ENCODE measurements at regions not wholly inside any gene's neighbourhood (a gene's known extent, or its start where the extent isn't known, plus 50 kb on each side); places are given as distances from the start of the nearest gene placed in this dataset.

- DNase-seq (ENCODE audit: low spot score): no peak
Observed at GRCh38 chr16:85255777-85256176, 143.5 kb upstream of the CIBAR2 start.

DNA sequence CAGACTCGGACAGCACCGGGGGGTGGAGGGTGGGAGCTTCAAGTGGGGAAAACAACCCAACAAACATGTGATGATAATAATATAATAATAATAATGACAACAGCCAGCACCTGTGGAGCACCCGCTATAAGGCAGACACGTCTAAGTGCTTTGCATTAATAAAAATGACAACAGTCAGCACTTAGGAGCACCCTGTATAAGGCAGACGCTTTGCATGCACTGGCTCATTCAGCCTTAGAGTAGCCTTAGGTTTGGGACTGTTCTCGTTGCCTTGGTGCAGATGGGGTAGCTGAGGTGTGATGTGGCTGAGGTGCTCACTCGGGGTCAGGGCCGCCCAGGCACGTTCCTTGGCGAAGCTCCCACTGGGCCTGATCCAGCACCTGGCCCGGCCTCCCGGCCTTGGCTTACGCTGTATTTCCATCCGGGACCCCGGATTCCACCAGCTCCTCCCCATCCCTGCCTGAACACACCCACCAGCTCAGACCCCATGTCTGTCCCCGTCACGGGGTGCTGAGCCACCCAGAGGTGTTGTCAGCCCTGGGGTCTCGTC lies 144.0 kb upstream of the CIBAR2 start:
- DNase-seq (ENCODE audit: low spot score): no peak

DNA sequence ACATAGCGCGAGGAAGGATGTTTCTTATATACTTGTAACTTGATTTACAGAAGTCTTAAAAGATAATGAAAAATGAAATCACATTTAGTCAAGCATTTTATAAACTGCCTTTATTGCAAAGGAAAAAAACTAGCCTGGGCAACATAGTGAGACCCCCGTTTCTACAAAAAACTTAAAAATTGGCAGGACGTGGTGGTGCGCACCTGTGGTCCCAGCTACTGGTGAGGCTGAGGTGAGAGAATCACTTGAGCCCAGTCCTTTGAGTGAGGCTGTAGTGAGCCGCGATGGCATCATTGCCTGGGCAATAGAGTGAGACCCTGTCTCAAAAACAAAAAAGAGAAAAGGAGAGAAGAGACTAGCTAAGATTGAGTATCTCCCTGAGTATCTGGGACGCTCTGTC lies 145.2 kb upstream of the CIBAR2 start:
- DNase-seq (ENCODE audit: low spot score): no peak

- no peak for DNase-seq (ENCODE audit: low spot score)
Observed at GRCh38 chr16:85258166-85258565, 145.9 kb upstream of the CIBAR2 start.

DNA sequence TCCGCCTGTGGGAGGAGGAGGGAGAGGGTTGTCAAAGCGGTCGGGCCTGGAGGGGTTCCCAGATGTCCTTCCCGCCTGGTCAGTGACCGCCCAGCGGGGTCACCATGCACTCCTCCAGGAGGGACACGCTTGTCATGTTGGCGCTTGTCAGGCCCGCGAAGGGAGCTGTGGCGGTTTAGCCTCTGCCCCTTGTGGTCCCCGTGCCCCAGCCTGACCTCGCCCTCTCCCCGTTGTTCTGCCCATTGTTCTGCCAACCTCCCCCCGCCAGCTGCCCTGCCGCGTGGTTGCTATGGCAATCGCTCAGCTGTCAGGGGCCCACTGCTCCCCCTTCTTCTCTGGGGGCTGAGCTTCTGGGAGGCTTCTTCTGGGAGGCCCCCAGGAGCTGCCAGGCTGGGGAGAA lies 146.4 kb upstream of the CIBAR2 start:
- DNase-seq (ENCODE audit: low spot score): no peak

- no peak for DNase-seq (ENCODE audit: low spot score)
Observed at GRCh38 chr16:85259115-85259831, 147.0 kb upstream of the CIBAR2 start.

DNA sequence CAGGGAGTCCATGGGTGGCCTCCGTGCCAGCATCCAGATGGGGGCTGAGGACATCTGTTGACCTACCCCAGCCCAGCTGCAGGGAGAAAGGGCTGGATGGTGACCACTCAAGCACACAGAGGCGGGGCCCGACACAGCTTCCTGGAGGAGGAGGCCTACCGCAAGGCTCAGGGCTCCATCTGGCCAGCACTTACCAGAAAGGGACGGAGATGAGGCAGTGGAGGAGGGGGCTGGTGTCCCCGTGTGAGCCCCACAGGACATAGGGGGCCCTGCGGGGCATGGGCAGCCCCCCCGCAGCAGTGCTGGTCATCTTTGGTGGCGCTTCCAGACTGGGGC lies 147.5 kb upstream of the CIBAR2 start:
- no peak for DNase-seq (ENCODE audit: low spot score)

- DNase-seq (ENCODE audit: low spot score): no peak
Observed at GRCh38 chr16:85261204-85261603, 148.9 kb upstream of the CIBAR2 start.

- no peak for DNase-seq (ENCODE audit: low spot score)
Observed at GRCh38 chr16:85261657-85262557, 149.6 kb upstream of the CIBAR2 start.

DNA sequence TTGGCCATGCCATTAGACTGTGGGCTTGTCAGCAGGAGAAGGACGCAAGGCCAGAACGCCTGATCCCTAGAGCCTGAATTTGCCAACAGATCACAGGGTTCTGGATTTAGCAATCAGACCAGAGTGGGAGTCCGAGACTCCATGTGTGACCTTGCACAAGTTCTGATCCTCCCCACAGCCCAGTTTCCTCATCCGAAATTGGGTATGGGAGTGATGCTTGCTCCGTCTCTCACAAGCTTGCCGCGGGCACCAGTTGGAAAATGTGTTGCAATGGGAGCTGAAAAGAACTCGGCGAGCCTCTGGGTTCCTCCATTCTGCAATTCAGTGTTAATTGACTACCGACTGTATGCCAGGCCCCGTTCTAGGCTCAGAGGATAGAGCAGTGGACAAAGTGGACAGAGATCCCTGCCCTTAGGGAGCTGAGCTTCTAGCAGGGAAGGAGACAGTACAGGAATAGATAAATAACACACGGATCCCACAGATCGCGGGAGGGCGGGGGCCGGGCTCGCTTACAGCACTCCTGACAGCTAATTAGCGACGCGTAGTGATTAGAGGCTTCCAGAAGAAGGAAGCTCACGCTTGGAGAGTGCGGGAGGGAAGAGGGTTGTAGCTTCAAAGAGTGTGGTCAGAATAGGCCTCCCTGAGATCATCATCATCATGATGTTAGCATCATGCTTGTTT lies 150.4 kb upstream of the CIBAR2 start:
- no peak for DNase-seq (ENCODE audit: low spot score)

DNA sequence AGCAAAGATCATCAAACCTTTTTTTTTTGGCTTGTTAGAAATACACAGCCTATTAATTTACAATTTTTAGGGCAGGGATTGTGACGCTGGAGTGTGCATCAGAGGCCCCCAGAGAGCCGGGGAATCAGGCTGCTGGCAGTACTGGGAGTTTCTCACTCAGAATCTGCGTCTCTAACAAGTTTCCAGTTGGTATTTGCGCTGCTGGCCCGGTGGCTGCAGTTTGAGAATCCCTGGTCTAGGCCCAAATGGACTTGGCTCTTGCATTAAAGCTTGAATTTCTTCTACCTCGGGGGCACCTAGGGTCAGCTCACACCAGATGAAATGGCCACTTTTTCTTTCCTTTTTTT lies 150.9 kb upstream of the CIBAR2 start:
- no peak for DNase-seq (ENCODE audit: low spot score)

DNA sequence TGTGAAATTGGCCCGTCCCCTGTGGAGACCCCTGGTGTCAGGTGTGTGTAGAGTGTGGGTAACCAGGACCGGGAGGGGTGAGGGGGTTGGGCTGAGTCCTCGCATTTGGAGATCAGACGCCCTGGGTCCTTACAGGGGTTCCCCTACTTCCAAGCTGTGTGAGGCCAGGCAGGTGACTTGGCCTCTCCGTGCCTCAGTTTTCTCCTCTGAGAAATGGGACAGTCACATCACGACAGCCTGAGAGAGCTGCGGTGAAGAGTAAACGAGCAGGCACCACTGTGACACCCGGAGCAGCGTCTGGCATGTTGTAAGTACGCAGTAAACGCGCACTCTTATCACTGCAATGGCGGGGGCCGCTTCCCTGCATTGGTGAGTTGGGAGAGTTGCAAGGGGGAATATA lies 152.5 kb upstream of the CIBAR2 start:
- DNase-seq (ENCODE audit: low spot score): no peak

- no peak for DNase-seq (ENCODE audit: low spot score)
Observed at GRCh38 chr16:85265161-85265784, 153.0 kb upstream of the CIBAR2 start.

DNA sequence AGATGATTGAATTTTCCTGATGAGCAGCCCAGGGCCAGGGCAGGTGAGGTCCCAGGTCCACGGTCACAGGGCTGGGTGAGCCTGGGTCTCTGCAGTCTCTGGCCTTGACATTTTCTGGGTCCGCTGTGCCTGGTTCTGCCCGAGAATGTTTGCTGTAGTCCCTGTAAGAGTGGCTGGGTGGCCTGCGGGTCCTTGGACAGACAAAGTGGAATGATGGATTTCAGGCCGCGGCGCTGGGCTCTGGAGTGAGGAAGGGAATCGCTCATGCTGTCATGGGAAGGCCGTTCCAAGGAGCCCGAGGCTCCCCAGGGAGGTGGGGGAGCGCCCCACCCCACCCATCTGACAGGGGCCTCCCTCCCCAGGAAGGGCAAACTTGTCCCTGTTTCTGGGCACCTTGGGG lies 153.5 kb upstream of the CIBAR2 start:
- DNase-seq (ENCODE audit: low spot score): no peak

GRCh38 chr16:85266857-85267256 lies 154.6 kb upstream of the CIBAR2 start:
- no peak for DNase-seq (ENCODE audit: low spot score)

DNA sequence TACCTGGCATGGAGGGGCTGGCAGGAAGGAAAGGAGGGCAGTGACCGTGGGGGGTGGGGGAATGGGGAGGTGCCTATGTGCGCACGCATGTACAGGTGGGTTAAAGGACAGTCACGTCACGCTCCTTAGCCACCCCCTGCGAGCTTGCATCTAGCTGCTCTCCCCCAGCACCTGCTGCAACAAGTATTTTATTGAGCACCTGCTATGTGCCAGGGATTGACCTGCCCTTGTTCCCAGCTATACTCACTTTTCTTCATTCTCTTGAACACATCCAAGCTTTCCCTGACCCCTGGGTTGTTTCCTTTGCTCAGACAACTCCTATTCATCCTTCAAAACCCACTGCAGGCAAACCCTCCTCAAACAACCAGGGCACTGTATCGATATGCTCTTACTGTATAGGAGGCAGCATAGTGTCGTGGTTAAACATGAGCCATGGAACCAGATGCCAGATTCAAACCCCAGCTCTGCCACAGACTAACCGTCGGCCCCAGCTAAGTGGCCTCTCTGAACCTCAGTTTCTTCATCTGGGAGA lies 155.2 kb upstream of the CIBAR2 start:
- no peak for DNase-seq (ENCODE audit: low spot score)

DNA sequence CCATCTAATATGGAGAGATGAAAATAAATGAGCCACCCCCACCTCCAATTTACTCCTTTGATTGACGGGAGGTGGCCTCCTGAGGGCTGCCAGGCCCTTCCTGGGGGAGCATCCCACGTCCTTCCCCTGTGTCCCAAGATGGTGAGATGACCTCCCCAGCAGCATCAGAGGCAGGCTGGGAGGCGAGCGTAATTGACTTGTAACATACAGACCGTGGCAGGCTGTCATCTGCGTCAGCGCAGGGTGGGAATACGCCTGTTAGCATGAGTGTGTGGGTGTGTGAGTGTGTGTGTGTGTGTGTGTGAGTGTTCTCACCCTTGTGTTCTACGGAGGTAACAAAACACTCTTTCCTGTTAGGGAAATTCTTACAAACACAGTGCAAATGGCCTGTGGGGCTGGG lies 156.9 kb upstream of the CIBAR2 start:
- DNase-seq (ENCODE audit: low spot score): no peak

DNA sequence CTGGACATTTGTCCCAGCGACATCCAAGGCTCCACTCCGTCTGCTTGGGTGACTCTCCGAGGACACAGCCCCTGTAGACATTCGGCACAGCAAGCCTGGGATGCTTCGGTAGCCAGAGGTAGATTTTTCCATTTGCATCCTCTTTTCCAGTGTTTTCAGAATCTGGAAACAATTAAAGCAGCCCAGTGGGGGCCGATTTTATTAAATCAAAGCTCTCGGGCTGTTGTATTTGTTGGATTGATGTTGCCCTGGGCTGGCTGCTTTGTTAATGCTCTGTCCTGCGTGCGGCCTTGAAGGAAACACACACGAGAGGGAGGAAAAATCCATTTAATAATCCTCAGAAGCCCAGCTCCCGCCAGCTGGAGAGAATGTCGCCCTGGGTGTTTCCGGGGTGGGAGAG lies 158.1 kb upstream of the CIBAR2 start:
- DNase-seq (ENCODE audit: low spot score): no peak

DNA sequence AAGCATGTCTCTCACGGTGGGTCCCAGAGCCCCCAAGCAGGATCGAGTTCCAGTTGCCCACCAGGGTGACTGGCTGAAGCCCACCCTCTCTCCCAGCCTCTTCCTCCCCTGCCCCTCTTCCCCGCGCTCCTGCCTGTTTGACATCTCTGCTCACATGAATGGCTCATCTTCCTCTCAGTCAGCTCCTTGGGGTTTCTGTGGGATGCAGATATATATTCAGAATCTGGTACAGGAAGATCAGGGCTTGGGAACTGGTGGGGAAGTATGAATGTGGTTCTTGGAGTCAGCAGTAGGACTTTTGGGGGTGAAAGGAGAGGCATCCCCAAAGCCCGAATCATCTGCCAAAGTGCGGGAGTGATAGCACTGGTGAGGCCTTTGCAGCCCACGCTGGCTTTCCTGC lies 158.9 kb upstream of the CIBAR2 start:
- DNase-seq (ENCODE audit: low spot score): no peak

DNA sequence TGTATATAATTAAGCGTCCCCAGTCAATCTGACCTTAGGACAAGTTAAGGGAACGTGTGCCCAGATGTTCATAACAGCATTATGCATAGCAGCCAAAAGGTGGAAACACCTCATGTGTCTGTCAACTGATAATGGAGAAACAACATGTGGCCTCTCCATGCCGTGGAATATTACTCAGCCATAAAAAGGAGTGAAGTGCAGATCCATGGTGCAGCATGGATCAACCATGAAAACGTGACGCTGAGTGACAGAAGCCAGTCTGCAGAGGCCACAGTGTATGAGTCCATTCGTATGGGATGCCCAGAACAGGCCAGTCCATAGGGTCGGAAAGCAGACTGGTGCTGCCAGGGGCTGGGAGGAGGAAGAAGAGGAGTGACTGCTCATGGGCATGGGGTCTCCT lies 161.0 kb upstream of the CIBAR2 start:
- no peak for DNase-seq (ENCODE audit: low spot score)

- no peak for DNase-seq (ENCODE audit: low spot score)
Observed at GRCh38 chr16:85274501-85274900, 162.2 kb upstream of the CIBAR2 start.

DNA sequence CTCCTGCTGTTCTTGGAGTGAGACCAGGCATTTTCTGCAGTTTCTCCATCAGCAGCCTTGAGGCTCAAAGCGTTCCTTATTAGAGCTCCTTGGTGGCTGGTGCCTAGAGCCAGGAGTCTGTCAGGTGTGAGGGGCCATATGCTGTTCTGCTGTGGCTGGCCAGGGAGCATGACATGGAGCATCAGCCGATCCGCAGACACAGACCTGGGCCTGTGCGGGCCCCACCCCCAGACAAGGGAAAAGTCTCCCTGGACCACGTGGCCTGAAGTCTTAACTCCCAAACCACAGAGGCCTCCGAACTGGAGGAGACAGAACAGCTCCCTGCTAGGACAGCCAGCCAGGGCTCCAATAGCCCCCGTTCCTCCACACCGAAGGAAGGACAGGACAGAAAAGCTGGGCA lies 162.7 kb upstream of the CIBAR2 start:
- no peak for DNase-seq (ENCODE audit: low spot score)

Measured in H4 (cell line).